GM04503 (cell line): ENCODE measurements at regions not wholly inside any gene's neighbourhood (a gene's known extent, or its start where the extent isn't known, plus 50 kb on each side); places are given as distances from the start of the nearest gene placed in this dataset.
A peak's percentile ranks its signal among the peaks of the same experiment; 100 is the strongest.

Experiments
- DNase-seq: peaks from one replicate; pipeline ENCODE4 v3.0.0-alpha.2; 2012; ENCODE audit warnings: low read depth

DNA sequence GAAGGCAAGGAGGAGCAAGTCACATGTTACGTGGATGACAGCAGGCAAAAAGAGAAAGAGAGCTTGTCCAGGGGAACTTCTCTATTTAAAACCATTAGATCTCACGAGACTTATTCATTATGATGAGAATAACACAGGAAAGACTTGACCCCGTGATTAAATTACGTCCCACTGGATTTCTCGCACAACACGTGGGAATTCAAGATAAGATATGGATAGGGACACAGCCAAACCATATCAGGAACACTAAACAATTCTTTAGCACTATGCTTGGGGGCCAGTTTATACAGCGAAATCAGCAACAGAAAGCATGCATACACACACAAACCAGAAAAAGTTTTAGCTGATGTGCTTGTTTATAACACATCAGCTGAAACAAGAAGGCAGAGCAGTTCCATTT is 704.2 kb downstream of the OTOL1 start:
- DNase-seq, result no peak

DNA sequence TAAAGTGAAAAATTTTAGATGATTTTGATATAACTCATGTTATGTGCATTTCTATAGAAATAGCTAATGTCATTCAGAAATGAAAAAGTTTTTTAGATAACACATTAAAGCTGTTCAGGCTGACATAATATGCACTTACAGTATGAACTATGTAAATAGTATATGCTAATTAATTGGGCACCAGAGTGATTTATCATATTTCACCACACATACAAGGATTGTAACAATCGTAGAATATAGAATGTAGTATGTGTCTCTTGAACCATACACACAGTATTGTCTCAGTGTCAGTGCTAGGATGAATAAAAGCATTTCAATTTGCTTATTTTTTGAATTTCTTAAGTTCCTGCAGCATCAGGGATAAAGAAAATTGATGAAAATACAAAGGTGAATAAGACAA is 710.0 kb downstream of the OTOL1 start:
- DNase-seq, result no peak

GRCh38 chr3:162211470-162211869 is 714.9 kb downstream of the OTOL1 start:
- DNase-seq, result no peak

- DNase-seq, result no peak
Observed at GRCh38 chr3:162213196-162213595, 716.6 kb downstream of the OTOL1 start.

- DNase-seq, result no peak
Observed at GRCh38 chr3:162213956-162214355, 717.3 kb downstream of the OTOL1 start.

- DNase-seq, result peak; percentile 37
Observed at GRCh38 chr3:162217647-162218046, 721.0 kb downstream of the OTOL1 start.

DNA sequence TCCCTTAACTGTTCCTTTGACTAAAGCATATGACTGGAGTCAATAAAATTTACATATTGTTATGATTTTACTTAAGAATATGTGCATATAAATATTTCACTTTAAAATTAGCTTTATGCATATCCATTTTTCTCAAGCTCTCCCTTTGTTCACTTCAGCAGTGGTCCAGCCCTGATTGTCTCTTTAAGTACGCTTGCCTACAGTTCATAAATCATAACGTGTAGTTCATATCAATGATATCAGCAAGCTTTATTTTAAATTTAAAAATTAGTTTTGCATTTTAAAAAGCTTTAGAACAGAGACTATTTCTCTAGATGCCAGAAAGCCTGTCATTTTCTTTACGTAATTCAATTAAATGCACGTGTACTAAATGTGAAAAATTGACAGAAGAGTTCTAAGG is 721.9 kb downstream of the OTOL1 start:
- DNase-seq, result no peak

DNA sequence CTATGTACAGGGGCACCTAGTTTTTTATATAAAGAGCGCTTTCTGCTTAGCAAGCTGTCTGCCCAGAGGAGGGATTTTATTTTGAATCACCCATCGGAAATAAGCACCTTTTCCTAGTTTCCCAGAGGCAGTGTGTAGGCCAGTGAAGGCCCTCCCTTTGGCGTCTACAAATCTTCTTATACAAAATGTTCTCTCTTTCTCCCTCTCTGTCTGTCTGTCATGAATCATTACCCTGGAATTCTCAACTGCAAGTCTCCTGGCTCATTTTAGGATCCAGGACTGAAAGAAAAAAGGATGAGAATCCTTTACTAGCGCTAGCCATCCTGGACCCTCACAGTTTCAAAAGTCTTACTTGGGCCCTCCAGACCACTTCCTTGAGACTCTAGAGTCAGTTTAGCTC is 728.1 kb downstream of the OTOL1 start:
- no peak for DNase-seq

DNA sequence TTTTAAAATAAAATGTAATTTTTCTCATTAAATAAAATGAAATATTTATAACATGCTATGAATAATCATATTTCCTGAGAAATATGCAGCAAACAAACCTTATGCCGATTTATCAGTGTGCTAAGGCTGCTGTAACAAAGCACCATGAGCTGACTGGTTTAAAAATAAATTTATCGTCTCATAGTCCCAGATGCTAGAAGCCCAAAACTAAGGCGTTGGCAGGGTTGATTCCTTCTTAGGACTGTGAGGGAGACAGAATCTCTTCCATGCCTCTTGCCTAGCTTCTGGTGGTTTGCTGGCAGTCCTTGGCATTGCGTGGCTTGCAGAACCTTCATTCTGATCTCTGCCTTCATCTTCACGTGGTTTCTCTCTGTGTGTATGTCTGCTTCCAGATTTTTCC is 740.3 kb downstream of the OTOL1 start:
- no peak for DNase-seq

GRCh38 chr3:162250782-162251181 is 754.2 kb downstream of the OTOL1 start:
- no peak for DNase-seq

GRCh38 chr3:162262129-162262528 is 765.5 kb downstream of the OTOL1 start:
- DNase-seq, result no peak

GRCh38 chr3:162263596-162263995 is 767.0 kb downstream of the OTOL1 start:
- no peak for DNase-seq

DNA sequence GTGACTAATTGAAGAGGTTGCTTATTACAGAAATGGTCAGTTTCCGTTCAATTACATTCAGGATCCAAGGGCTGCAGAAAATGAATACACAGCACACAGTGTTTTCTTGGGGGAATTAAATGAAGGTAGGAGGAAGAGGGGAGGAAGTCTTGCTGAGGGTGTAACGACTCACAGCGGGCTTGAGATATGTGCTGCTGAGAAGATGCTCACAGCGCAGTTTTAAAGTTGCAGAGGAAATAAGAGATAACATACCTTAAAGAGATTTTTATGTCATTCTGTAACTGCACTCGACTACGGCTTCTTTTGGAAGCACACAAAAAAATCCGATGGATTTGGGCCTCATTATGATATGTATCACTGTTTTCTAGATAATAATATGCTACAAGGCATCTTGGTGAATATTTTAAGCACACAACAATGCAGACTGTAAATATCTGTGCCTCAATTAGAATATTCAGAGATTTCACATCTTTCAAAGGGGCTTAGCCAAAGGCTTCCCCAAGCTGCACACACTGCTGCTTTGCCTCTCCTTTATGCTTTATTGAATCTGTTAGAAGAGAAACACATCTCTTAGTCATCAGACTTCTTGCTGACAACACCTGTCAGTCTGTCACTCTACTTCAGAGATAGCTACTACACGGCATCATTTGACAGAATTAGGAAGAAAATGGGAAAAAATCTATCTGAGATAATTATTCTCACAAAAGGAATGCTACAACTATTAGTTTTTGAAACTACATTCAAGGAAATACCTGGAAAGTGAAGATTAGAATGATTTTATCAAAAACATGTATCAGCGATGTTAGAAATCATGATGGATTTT is 773.2 kb downstream of the OTOL1 start:
- no peak for DNase-seq

- DNase-seq, result no peak
Observed at GRCh38 chr3:162274070-162274469, 777.5 kb downstream of the OTOL1 start.

DNA sequence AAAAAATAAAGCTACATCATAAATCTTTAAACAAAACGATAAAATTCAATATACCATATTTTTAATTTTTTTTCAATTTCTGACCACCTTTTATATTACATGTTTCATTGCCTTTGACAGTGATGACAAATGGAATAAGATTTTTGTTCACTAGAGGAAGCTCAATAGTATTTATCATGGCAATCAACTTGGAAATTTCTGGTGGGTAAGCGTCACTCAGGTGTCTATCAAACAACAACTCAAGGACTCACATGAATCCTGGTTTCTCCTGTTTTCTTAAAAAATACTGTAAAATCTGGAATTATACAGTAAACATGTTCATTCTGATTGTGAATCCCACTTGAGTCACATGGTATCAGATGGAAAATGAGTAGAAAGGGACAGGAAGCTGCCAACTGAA is 782.2 kb downstream of the OTOL1 start:
- no peak for DNase-seq

DNA sequence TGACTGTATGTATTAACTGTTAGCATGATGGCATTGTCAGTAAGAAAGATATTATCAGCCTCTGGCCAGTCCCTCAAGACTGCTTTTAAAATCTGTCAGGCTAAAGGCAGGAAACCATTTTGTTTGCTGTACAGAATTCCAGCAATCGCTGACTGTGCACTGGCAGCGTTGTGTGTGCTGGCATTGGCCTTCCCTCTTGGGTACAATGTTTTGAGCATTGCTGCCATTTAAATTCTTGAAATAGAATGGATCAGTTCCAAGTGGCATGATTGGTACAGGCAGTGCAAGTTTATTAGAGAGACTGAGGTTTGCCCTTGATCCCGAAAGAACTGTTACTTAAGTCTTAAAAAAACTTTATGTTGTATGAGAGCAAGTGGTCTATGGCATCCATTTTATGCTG is 788.7 kb downstream of the OTOL1 start:
- no peak for DNase-seq

- no peak for DNase-seq
Observed at GRCh38 chr3:162287600-162287999, 791.0 kb downstream of the OTOL1 start.

DNA sequence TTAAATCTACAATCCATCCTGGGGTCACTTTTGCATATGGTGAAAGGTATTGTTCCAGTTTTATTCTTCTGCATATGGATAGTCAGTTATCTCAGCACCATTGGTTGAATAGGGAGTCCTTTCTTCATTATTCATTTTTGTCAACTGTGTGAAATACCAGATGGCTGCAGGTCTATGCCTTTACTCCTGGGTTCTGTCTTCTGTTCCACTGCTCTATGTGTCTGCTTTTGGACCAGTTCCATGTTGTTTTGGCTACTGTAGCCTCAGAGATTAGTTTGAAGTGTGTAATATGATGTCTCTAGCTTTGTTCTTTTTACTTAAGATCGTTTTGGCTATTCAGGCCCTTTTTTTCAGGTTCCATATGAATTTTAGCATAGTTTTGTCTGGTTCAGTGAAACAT is 795.8 kb downstream of the OTOL1 start:
- no peak for DNase-seq

DNA sequence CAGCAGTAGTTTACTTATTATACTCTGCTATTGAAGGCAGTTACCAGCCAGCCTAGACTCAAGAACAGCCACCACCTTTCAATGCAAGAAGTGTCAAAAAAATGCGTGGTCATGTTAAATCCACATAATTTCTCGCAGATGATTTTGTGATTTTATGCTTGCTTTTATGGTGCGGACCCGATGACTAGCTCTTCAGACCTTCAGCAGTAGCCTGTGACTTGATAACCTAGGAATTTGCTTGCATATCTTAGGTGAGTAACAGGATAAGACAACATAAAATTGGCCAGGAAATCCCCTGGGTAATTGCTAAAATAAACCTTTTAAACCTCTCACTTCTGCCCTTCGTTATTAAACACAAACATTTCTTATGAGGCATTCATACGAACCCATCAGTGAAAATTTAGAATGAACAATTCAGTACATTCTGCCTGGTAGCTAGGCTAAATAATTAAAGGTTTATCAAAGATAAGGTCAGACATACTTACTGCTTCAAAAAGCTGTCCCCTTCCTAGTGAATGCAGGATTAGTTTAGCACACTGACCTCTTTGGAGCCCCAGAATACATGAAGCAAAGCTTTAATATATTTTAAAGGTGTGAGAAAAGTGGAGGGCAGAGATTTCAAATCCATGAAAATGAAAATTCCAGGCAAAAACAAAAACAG is 798.8 kb downstream of the OTOL1 start:
- DNase-seq, result peak; percentile 91

- DNase-seq, result no peak
Observed at GRCh38 chr3:162302983-162303624, 806.5 kb downstream of the OTOL1 start.

DNA sequence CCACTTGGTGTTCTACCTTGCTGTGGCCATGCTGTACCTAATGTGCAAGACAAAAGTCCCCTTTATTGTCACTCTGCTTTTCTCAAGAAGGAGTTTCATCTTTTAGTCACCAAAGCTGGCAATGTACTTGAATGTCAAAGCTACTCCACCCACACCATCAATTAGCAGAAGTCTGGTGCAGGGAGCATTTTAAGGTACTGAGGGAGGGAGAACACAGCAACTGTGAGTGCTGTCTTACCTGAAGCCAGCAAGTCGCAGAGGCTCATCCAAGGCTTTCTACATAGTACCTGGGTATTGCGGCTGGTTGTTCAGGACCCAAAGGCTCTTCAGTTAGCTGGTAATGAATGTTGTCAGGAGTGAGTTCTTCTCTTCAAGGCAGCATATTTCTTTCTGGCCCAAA is 820.4 kb downstream of the OTOL1 start:
- DNase-seq, result no peak

- DNase-seq, result no peak
Observed at GRCh38 chr3:162328649-162329048, 832.0 kb downstream of the OTOL1 start.

DNA sequence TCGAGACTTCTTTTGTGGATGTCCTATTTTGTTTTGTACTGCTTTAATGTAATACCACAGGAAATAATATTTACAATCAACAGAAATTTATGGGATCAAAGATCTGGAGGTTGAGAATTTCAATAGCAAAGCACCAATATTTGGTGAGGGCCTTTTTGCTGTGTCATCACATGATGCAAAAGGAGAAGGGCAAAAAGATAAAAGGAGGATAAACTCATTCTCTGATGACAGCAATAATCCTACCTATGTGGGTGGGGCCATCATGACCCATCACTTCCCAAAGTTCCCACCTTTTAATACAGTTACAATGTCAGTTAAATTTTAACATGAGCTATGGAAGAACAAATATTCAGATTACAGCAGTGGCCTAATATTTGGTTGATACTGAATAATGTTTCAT is 832.9 kb downstream of the OTOL1 start:
- DNase-seq, result no peak
